Calu3 (cell line): ENCODE measurements at regions not wholly inside any gene's neighbourhood (a gene's known extent, or its start where the extent isn't known, plus 50 kb on each side); places are given as distances from the start of the nearest gene placed in this dataset.

Experiments used
- BruUV-seq: library from RNA; stranded (reverse); fragments of 400-500 nt; replicated peaks from 2 replicates; lab custom pipeline; 2021; lab: Mats Ljungman, UMichigan
- CTCF ChIA-PET: fragments of 300-600 bp; sonication (Branson Sonifier 250); formaldehyde crosslinking; loops from one replicate; lab custom pipeline; 2022; ENCODE audit warnings: antibody characterized with exemption; lab: Charles Lee
- DNase-seq: peaks from one replicate; pipeline ENCODE4 v3.0.0; 2022
- H3K27ac Mint-ChIP-seq: one replicate; pipeline ENCODE4 v1.8.0; 2022; ENCODE audit warnings: mixed read lengths; ENCODE audit not compliant: unreplicated experiment
- H3K27me3 Mint-ChIP-seq: one replicate; pipeline ENCODE4 v1.8.0; 2022; ENCODE audit warnings: mixed read lengths; ENCODE audit not compliant: unreplicated experiment
- H3K36me3 Mint-ChIP-seq: one replicate; pipeline ENCODE4 v1.8.0; 2022; ENCODE audit warnings: mild to moderate bottlenecking, moderate library complexity, mixed read lengths; ENCODE audit not compliant: insufficient read depth, unreplicated experiment
- H3K4me1 Mint-ChIP-seq: one replicate; pipeline ENCODE4 v1.8.0; 2022; ENCODE audit warnings: mild to moderate bottlenecking, low read depth, mixed read lengths; ENCODE audit not compliant: unreplicated experiment
- H3K4me3 Mint-ChIP-seq: one replicate; pipeline ENCODE4 v1.8.0; 2022; ENCODE audit warnings: mild to moderate bottlenecking, low read depth, moderate library complexity, mixed read lengths; ENCODE audit not compliant: unreplicated experiment
- H3K9me3 Mint-ChIP-seq: one replicate; pipeline ENCODE4 v1.8.0; 2022; ENCODE audit warnings: low read depth, mixed read lengths; ENCODE audit not compliant: unreplicated experiment
- intact Hi-C: fragments of 100-400 bp; cut with micrococcal nuclease; formaldehyde crosslinking; loops from one replicate; pipeline ENCODE4 v1.10.0; 2022; ENCODE audit not compliant: unreplicated experiment
- TF ChIP-seq, protein P1 (sequence below): fragments of 200-600 bp; IDR thresholded peaks from one replicate; pipeline ENCODE4 v1.8.0; 2022; ENCODE audit warnings: antibody characterized with exemption; ENCODE audit not compliant: unreplicated experiment

DNA sequence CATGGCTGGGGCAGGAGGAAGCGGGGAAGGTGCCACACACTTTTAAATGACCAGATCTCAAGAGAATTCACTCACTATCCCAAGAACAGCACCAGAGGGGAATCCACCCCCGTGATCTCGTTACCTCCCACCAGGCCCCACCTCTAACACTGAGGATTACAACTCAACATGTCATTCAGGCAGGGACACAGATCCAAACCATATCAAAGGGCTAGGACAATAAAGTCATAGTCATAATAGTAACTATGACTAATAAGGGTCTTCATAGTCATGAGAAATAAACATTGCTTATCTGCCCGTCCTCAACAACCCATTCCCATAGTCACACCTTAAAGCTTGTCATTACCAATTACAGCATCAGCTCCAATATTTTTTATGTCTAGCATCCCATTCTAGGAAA lies 65.3 kb upstream of the SMC2 start:
- H3K27me3 Mint-ChIP-seq = no peaks in the 10 kb centered on the region
- CTCF ChIA-PET = no interaction called here
- intact Hi-C loops = no loop called here

More for the DNA sequence above, 65.3 kb upstream of the SMC2 start:
- BruUV-seq = no TSS peak
- TF ChIP-seq, protein P1, sequence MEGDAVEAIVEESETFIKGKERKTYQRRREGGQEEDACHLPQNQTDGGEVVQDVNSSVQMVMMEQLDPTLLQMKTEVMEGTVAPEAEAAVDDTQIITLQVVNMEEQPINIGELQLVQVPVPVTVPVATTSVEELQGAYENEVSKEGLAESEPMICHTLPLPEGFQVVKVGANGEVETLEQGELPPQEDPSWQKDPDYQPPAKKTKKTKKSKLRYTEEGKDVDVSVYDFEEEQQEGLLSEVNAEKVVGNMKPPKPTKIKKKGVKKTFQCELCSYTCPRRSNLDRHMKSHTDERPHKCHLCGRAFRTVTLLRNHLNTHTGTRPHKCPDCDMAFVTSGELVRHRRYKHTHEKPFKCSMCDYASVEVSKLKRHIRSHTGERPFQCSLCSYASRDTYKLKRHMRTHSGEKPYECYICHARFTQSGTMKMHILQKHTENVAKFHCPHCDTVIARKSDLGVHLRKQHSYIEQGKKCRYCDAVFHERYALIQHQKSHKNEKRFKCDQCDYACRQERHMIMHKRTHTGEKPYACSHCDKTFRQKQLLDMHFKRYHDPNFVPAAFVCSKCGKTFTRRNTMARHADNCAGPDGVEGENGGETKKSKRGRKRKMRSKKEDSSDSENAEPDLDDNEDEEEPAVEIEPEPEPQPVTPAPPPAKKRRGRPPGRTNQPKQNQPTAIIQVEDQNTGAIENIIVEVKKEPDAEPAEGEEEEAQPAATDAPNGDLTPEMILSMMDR = no peak
- Mint-ChIP-seq H3K36me3 (no peaks in the 10 kb centered on the region), H3K4me1 (no peaks in the 10 kb centered on the region), H3K4me3 (no peak overlapping the region), H3K9me3 (no peaks in the 10 kb centered on the region), H3K27ac (no peak overlapping the region)
- no peak for DNase-seq
